Inflammatory macrophage treated with lipopolysaccharide for 1 hour (primary cell): ENCODE measurements at regions not wholly inside any gene's neighbourhood (a gene's known extent, or its start where the extent isn't known, plus 50 kb on each side); places are given as distances from the start of the nearest gene placed in this dataset.

ENCODE experiments used
- DNase-seq, 2 donors: peaks; one replicate each; pipeline ENCODE4 v3.0.0-alpha.2; 2020 to 2022

DNA sequence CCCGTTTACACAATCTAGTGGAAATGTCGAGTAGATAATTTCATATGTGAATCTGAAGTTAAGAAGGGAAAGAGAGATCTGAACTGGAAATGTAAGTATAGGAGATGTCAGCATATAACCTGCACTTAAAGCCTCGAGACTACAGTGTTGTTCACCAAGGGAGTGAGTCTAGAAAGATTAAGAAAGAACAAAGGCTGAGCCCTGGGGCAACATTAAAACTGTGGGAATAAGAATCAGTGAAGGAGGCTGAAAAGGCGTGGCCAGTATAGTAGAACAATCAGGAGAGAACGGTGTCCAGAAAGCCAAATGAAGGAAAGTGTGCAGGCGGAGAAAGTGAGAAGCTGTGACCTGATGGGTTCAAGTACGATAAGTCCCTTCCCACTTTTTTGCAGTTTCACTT, 118.8 kb upstream of the TENM3 start:
- DNase-seq = no peak

DNA sequence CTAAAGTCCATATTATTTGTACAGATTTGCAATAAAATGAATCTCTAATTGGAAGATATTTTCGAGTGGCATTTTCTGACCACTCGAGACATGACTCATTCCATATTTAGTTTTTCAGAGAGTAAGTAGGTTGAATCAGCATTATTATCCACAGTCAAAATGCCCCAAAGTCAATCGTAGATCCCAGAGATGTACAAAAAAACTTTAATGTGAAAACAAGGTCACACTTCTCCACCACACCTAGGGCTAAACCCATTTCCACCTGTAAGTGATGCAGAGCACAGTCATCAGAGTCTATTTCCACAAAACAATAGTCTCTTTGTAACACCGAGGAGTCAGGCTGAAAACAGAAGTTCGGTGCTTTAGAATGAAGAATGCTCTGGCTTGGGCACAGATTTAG, 117.1 kb upstream of the TENM3 start:
- no peak for DNase-seq

- no peak for DNase-seq
These were observed 116.6 kb upstream of the TENM3 start for GRCh38 chr4:182126603-182127002.

GRCh38 chr4:182133033-182133432, 110.2 kb upstream of the TENM3 start:
- no peak for DNase-seq

DNA sequence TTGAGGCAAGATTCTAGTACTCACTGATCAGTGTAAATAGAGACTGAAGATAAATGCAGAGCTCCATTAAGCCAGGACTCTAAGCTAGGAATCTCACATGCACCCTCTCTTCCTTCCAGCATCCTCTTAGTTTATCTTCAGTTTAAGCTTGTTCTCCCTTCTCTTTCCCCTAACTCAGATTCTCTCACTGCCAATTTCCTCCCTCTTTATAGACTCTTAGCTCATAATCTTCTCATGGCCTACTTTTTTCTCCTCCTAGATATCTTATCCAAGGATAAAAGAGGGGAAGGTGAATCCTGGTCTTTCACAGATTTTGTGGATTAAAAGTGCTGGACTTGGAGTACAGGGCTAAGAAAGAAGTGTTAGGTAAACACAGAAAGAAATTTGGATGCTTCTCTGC, 108.9 kb upstream of the TENM3 start:
- DNase-seq = no peak

- no peak for DNase-seq
These were observed 107.0 kb upstream of the TENM3 start for GRCh38 chr4:182136201-182136600.

- no peak for DNase-seq
These were observed 105.9 kb upstream of the TENM3 start for GRCh38 chr4:182137343-182137742.

DNA sequence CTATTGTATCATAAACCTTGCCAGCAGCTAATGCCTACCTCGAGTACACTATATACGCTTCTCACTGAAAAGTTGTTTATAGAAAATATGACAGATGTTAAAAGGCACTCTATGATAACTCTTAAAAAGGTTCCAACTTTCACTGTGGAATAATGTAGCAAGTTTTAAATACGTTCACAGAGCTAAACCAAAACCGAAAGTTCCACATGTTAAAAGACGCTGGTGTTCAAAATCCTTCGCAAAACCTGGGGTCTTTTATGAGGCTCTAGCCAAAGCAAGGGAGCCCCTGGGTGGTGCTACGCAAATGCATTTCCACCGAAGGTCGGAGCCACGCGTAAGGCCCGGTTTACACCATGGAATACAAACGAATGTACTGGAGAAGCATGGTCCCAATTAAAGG, 103.7 kb upstream of the TENM3 start:
- no peak for DNase-seq

DNA sequence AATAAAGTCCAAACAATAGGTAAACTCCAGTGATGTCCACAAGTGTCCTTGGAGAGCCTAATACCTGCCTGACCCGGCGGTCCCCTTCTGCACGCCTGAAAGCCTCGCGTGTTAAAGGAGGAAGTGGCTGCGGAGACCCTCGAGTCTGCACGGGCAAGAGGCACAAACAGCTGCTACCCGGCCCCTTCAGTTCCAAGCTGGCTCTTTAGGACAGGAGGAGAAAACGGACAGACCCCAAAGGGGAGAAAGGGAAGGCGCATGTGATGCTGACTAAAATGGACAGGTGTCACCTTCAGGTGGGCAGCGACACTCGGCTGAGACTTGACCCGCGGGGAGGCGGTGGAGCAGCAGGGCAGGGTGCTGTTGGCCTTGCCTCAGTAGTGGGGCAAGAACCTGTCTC, 102.7 kb upstream of the TENM3 start:
- no peak for DNase-seq

DNA sequence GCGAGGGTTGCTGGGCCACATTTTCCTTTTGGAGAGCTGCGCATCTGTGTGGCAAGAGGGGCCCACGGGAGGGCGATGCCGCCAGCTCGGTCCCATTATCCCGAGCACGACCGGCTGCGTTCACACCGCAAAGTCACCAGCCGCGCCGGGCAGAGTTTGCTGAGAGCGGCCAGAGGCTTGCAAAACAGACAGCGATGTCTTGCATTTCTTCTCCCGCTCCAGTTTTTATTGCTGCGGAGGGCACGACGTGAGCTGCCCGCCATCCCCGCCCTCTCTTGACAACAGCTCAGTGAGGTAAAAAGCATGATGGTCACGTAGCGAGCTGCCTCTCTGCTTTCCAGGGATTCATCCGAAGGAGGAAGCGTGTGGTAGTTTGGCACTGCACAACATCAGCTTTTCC, 102.1 kb upstream of the TENM3 start:
- DNase-seq = no peak

DNA sequence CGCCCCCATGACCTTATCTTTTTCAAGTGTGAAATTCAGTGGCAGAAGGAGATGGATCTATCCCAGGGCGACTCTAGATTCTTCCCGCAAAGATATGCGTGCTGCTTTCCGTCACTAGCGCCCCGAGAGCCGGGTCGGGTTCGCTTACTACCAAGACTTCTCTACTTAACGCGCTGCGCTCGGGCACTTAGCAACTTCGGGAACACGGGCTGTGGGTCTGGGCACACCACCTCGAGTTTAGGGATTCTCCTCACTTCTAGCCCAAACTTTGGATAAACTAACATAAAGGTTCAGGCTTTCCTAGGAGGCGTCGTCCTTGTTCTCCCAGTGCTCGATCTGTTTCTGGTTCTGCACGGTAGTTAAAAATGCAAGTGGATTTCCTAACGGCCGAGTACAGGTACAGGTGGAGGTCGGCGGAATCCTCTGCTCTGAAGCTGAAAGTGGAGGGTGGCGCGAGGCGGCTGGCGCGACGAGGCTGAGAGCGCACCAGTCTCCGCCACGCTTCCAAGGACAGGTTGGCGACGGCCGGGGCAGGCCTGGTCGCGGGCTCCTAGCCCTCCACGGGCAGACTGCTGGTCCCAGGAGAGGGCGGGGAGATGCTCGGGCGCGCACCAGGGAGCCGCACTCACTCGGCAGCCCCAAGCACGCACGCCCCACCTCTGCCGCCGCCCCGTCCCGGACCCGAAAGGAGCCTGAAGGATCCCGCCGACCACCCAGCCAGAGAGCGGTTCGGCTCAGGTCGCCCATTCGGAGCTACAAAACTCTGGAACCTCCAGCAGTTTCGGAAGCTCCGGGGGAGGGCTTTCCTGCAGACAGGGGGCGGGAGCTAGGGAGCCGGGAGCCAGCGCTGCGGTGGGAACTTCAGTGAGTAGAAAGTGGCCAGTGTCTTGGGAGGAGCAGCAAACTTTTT, 100.8 kb upstream of the TENM3 start:
- no peak for DNase-seq

DNA sequence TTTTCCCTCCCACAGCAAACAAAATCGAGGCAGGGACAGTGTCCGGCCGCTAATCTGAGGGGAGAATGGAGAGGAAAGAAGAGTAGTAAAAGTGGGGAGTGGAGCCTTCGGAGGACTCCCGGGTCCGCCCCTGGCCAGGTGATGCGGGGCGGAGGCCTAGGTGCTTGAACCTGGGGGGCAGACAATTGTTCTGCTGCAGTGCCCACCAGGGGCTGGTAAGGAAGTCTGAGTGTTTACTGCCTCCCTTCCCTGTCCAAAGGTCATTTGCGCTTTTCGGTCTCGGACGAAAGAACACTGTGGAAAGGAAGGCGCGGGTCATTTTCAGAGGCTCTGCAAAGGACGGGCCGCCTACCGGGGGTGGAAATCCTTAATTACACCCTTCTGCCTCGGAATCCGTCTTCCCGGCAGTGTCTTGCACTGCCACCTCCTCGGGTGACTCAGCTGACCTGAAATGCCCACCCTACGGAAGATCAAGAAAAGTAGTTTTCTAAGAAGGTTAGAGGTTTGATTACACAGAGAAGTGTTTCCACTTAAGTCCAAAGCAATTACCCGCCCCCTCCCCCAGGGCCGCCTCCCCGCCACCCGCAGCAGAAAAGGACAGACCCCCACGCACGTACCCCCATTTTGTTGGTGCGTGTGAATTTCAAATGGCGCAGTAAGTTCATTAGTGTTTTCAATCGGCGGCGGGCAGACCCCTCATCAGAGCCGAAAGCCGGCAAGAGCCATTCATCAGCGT, 99.9 kb upstream of the TENM3 start:
- no peak for DNase-seq

DNA sequence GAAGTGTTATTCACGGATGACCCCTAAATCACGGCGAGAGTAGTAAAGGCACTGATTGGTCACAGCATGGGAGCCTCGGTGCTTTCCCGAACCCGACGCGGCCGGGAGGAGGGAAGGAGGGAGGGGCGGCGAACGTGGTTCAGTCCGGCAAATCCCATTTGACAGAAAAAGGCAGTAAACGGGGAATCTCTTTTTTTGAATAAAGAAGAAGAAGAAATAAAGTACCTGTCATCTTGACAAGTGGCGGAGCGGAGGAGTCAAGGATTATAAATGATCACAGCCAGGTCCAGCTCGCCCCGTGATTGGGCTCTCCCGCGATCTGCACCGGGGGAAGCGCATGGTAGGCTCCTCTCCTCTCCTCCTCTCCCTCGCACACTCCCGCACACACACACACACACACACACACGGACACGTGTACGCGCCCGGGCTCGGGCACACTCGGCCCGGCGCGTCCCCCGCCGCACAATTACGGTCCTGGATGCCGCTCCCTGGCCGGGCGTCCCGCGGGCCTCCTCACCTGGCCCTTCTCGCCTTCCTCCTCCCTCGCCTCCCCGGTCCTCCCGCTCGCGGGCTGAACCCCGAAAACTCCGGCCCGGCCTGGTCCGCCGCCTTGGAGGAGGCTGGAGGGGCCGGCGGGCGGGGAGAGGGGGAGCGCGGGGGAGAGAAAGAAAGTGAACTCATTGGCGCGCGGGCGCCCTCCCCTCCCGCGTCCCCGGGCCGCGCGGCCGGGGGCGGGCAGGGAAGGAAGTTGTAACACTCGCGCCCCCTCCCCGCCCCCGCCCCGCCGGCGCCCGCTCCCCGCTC, 99.2 kb upstream of the TENM3 start:
- no peak for DNase-seq

- no peak for DNase-seq
These were observed 98.4 kb upstream of the TENM3 start for GRCh38 chr4:182144626-182145333.

DNA sequence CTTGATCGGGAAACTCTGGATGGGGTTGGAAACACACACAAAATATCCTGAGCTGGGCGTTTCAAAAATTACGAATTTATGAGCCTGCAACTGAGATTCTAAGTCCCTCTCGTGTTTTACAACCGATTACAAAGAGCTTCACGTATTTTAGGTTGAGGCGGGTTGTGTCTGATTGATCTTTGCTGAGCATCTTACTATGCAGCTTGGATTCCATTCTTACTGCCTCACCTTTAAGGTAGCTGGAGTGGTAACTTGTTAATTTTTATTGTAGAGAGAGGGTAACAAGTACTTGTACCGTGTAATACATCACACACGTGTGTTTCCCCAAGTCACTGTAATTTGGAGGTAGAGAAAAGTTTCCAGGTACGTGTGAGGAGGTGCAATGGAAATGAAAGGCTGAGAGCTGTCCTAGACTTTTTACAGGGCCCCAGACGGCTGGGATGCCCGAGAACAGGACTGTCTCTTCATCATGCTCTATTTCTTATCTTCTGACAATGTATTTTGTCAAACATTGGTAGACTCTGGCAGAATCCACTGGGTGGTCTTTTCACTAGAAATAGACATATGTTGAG, 97.8 kb upstream of the TENM3 start:
- DNase-seq = no peak

DNA sequence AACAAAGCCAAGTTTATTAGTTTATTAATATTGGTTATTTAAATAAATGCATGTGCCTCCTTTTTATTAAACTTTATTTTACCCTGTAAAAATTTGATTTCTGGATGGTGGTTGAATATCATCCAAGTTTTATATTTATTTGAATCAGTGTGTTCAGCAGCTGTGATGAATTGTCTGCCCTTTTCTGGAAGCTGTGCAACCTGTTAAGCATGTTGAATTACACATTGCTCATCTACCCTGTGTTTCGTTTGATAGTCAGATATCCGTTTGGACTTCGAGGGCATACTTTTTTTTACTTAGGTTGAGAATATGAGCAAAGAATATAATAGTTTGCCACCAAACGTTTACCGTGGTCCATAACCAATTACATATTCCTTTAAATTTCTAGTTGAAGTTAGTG, 95.8 kb upstream of the TENM3 start:
- DNase-seq = no peak

DNA sequence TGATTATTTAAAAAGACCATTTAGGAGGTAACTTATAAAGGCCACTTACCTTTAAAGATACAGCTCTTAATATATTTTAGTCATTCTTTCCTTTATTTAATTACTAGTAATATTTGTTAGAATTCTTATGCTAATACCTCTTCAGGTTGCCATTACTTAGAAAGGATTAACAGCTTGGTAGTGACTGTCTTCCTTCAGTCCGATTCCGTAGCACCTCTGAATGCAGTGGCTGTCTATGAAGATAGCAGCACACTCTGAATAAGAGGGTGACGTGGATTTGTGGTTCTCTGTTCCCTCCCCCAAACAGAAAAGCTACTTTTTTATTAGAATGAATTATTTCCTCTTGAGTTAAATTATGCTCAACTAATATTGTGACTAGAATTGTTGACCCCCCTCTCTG, 92.6 kb upstream of the TENM3 start:
- no peak for DNase-seq

- DNase-seq = no peak
These were observed 87.4 kb upstream of the TENM3 start for GRCh38 chr4:182155806-182156205.

GRCh38 chr4:182163180-182163579, 80.0 kb upstream of the TENM3 start:
- DNase-seq = no peak

- DNase-seq = no peak
These were observed 73.6 kb upstream of the TENM3 start for GRCh38 chr4:182169572-182169971.

DNA sequence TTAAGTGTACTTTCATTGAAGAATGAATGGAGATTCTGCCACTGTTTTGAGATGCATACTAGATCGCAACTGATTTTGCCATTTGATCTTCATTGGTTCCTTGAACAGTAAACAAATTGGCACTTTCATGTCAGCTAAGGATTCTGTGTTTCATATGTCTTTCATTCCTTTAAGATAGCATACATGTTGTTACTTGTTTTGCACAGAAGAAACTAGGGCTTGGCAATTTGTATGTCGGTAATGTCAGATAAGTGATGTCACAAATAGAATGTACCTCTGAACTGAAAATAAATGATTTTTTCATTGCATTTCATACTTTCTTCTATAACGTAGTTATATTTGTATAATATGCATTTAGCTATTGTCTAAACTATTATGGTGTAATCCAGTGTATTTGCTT, 73.2 kb upstream of the TENM3 start:
- DNase-seq = no peak

- no peak for DNase-seq
These were observed 72.7 kb upstream of the TENM3 start for GRCh38 chr4:182170417-182170935.
